Breast epithelium (tissue), 4 donors: ENCODE measurements at regions not wholly inside any gene's neighbourhood (a gene's known extent, or its start where the extent isn't known, plus 50 kb on each side); places are given as distances from the start of the nearest gene placed in this dataset.
"Not testable (repeated sequence)": the region's sequence is repeated elsewhere in the genome, so short reads cannot be mapped to it uniquely, and the experiment has no call there.

Experiments used
- DNase-seq, 2 donors: peaks; one replicate each; pipeline ENCODE4 v3.0.0-alpha.2; 2019; ENCODE audit warnings: low spot score in 2 of 2
- H3K27ac ChIP-seq, 2 donors: fragments of 200-600 bp; sonication (generic) in 1 of 2; one replicate each; pipeline ENCODE4 v1.5.1; 2016 to 2019; ENCODE audit warnings: mild to moderate bottlenecking in 1 of 2
- H3K27me3 ChIP-seq, 2 donors: fragments of 200-600 bp; sonication (generic) in 1 of 2; one replicate each; pipeline versions ENCODE4 v1.5.1 to v1.6.0; 2017 to 2019; ENCODE audit warnings: control low read depth in 1 of 2, mild to moderate bottlenecking in 1 of 2
- H3K36me3 ChIP-seq: fragments of 200-600 bp; one replicate; pipeline ENCODE4 v1.5.1; 2019
- H3K4me1 ChIP-seq, 2 donors: fragments of 200-600 bp; sonication (generic); one replicate each; pipeline ENCODE4 v1.5.1; 2016 to 2019; ENCODE audit warnings: control low read depth in 1 of 2
- H3K4me3 ChIP-seq, 3 donors: fragments of 200-600 bp; sonication (generic); 1 replicate in 2 of 3; 2 replicates in 1 of 3; pipeline ENCODE4 v1.5.1; 2016 to 2019; ENCODE audit warnings: mild to moderate bottlenecking in 3 of 3, moderate library complexity in 2 of 3
- H3K9me3 ChIP-seq, 2 donors: fragments of 200-600 bp; sonication (generic) in 1 of 2; one replicate each; pipeline ENCODE4 v1.5.1; 2016 to 2019; ENCODE audit warnings: control low read depth in 1 of 2
- POLR2A ChIP-seq: fragments of 450-650 bp; IDR thresholded peaks from one replicate; pipeline ENCODE4 v1.6.1; 2016; ENCODE audit warnings: antibody characterized with exemption, mild to moderate bottlenecking, moderate library complexity
- POLR2AphosphoS5 ChIP-seq, 3 donors: sonication (generic); formaldehyde crosslinking; IDR thresholded peaks; one replicate each; pipeline ENCODE4 v1.6.1; 2017; ENCODE audit warnings: antibody characterized with exemption in 3 of 3
- intact Hi-C: fragments of 100-400 bp; cut with DNase I; formaldehyde crosslinking; loops from one replicate; pipeline ENCODE4 v1.15.1; 2023; ENCODE audit warnings: low total_unique reads
- TF ChIP-seq, protein P1 (sequence below), 3 donors: fragments of 450-650 bp; IDR thresholded peaks; one replicate each; pipeline ENCODE4 v1.5.1; 2016 to 2017; ENCODE audit warnings: antibody characterized with exemption in 3 of 3, mild to moderate bottlenecking in 3 of 3, moderate library complexity in 3 of 3

DNA sequence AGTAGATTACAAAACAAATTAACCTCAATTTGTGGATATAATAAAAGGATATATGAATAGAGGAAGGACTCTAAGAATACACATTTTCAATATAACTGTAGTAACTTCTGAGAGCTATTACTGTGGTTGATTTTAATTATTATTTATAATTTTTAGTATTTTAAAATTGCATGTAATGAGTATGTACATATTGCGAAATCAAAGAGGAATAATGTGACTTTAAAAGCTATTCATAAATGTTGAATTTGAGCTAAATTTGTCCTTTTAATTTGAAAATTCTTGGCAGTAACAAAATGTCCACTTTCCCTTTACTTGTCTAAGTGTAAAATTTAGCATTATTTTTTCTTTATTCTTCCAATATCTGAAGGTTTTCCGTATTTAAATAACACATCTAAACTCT lies 750.6 kb upstream of the PCDH15 start:
- Histone ChIP-seq H3K36me3 (no peaks in the 10 kb centered on the region), H3K4me1 (no peaks in the 10 kb centered on the region), H3K27ac (no peak overlapping the region), H3K27me3 (no peaks in the 10 kb centered on the region), H3K4me3 (no peak overlapping the region), H3K9me3 (no peaks in the 10 kb centered on the region)
- intact Hi-C loops: no loop called here
- TF ChIP-seq POLR2A: no peak
- no peak for TF ChIP-seq POLR2AphosphoS5 (IDR thresholded peaks at IDR 0.05)
- TF ChIP-seq, protein P1, sequence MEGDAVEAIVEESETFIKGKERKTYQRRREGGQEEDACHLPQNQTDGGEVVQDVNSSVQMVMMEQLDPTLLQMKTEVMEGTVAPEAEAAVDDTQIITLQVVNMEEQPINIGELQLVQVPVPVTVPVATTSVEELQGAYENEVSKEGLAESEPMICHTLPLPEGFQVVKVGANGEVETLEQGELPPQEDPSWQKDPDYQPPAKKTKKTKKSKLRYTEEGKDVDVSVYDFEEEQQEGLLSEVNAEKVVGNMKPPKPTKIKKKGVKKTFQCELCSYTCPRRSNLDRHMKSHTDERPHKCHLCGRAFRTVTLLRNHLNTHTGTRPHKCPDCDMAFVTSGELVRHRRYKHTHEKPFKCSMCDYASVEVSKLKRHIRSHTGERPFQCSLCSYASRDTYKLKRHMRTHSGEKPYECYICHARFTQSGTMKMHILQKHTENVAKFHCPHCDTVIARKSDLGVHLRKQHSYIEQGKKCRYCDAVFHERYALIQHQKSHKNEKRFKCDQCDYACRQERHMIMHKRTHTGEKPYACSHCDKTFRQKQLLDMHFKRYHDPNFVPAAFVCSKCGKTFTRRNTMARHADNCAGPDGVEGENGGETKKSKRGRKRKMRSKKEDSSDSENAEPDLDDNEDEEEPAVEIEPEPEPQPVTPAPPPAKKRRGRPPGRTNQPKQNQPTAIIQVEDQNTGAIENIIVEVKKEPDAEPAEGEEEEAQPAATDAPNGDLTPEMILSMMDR (IDR thresholded peaks at IDR 0.05): no peak
- no peak for DNase-seq

DNA sequence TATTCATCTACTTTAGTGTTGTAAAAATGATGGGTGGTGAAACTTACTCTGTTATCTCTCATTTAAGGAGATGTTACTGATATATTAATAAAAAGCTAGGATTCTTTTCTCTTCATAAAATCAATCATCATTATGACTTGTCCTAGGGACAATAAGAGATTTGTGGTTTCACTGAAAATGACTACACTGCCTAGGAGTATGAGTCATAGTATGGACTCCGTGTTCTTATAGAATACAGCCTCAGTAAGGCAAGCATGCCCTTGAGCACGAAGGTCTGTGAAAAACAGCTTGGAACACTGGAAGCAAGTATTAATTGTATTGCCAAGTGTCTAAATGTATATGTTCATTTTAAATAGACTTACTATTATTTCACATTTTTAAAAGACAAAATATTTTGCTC lies 749.2 kb upstream of the PCDH15 start:
- Histone ChIP-seq H3K27me3 (no peaks in the 10 kb centered on the region), H3K9me3 (no peaks in the 10 kb centered on the region), H3K4me1 (no peaks in the 10 kb centered on the region), H3K27ac (no peak overlapping the region), H3K4me3 (no peak overlapping the region), H3K36me3 (no peaks in the 10 kb centered on the region)
- TF ChIP-seq POLR2AphosphoS5 (IDR thresholded peaks at IDR 0.05) (no peak), POLR2A (no peak)
- TF ChIP-seq, protein P1 (IDR thresholded peaks at IDR 0.05): no peak
- intact Hi-C loops: no loop called here
- no peak for DNase-seq

DNA sequence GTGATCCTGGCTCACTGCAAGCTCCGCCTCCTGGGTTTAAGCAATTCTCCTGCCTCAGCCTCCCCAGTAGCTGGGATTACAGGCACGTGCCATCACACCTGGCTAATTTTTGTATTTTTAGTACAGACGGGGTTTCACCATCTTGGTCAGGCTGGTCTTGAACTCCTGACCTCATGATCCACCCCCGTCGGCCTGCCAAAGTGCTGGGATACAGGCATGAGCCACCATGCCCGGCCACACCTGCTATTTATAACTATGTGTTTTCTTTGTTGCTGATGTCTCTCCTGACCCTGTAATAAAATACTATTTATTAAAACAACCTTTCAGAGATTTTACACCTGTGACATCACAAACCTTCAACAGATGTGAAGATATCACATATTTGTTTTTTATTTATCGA lies 736.5 kb upstream of the PCDH15 start:
- DNase-seq, H3K27me3 ChIP-seq, H3K9me3 ChIP-seq, H3K4me3 ChIP-seq, H3K27ac ChIP-seq, H3K4me1 ChIP-seq, H3K36me3 ChIP-seq, intact Hi-C loops: not testable (repeated sequence)

DNA sequence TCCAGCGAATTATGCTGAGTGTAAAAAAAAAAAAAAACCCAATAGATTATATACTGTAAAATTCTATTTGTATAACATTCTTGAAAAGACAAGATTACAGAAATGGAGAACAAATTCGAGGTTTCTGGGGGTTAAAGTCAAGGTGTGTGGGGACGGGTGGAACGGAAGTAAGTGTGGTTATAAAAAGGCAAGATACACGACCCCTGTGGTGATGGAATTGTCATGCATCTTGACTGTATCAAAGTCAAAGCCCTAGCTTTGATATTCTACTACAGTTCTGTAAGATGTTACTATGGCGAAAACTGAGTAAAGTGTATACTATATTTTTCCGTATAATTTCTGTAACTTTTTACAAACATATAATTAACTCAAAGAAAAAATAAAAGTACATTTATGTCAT lies 718.2 kb upstream of the PCDH15 start:
- Histone ChIP-seq H3K36me3 (no peaks in the 10 kb centered on the region), H3K27ac (no peak overlapping the region), H3K4me1 (no peaks in the 10 kb centered on the region), H3K27me3 (no peaks in the 10 kb centered on the region), H3K4me3 (no peak overlapping the region), H3K9me3 (no peaks in the 10 kb centered on the region)
- no peak for DNase-seq
- TF ChIP-seq POLR2AphosphoS5 (IDR thresholded peaks at IDR 0.05): no peak
- TF ChIP-seq, protein P1 (IDR thresholded peaks at IDR 0.05): no peak
- TF ChIP-seq POLR2A: no peak
- intact Hi-C loops: no loop called here

DNA sequence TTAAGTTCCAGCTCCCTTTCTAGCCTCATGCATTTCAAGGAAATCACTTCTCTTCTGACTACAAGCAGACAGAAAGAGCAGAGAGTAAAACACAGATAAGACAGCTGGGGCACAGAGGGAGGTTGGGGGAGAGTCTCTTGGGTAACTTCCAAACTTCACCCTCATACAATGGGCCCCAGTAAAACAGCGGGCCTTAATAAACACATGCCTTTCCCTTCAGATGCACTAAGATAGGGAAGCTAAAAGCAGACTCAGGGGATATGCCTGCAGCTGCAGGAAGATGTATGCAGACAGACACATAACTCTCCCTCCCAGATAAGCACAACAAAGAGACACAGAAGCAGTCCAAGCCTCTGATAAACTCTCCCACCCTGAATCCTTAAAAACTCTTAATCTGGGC lies 717.4 kb upstream of the PCDH15 start:
- intact Hi-C loops, DNase-seq, H3K27me3 ChIP-seq, H3K4me3 ChIP-seq, H3K9me3 ChIP-seq, H3K4me1 ChIP-seq, H3K36me3 ChIP-seq, H3K27ac ChIP-seq: not testable (repeated sequence)

DNA sequence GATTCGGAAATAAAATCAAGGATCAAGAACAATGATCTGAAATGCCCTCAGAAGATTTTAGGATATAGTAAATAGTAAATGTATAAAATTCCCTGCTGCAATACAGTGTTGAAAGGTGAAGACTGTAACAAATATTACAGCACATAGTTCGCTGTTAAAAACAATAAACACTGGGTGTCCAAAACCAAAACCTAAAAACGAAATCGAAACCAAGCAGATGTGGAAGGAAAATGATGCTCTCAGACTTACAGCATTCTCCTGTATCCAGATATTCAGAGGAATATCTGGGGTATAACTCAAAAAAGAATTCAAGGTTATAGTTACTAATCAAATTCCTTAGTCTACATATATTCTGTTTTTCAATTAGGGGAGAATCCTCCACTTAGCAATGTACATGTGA lies 708.1 kb upstream of the PCDH15 start:
- intact Hi-C loops: no loop called here
- no peaks in the 10 kb centered on the region for H3K36me3 ChIP-seq

More for the DNA sequence above, 708.1 kb upstream of the PCDH15 start:
- Histone ChIP-seq H3K27me3 (no peaks in the 10 kb centered on the region), H3K4me1 (no peaks in the 10 kb centered on the region), H3K4me3 (no peak overlapping the region), H3K9me3 (no peaks in the 10 kb centered on the region), H3K27ac (no peak overlapping the region)
- DNase-seq: no peak
- no peak for TF ChIP-seq POLR2A
- no peak for TF ChIP-seq POLR2AphosphoS5 (IDR thresholded peaks at IDR 0.05)
- TF ChIP-seq, protein P1 (IDR thresholded peaks at IDR 0.05): no peak
